Activated B cell treated with CpG ODN at 0.5 μM for 24 hours (primary cell): ENCODE measurements at regions not wholly inside any gene's neighbourhood (a gene's known extent, or its start where the extent isn't known, plus 50 kb on each side); places are given as distances from the start of the nearest gene placed in this dataset.

ENCODE experiments used
- ATAC-seq: fragments of 200-7000 bp; cut with Tn5 transposase; one replicate; pipeline ENCODE4 v1.10.0; 2021; ENCODE audit warnings: low read depth, mild to moderate bottlenecking, moderate library complexity
- CTCF ChIA-PET: fragments of 350-600 bp; sonication (Branson Sonifier 250); formaldehyde crosslinking; loops from one replicate; lab custom pipeline; 2021; ENCODE audit warnings: antibody characterized with exemption; lab: Charles Lee
- POLR2A ChIA-PET: fragments of 350-600 bp; sonication (Branson Sonifier 250); formaldehyde crosslinking; loops from one replicate; lab custom pipeline; 2021; ENCODE audit warnings: antibody characterized with exemption; lab: Charles Lee
- DNase-seq: peaks from one replicate; pipeline ENCODE4 v3.0.0; 2022
- H3K27ac Mint-ChIP-seq: one replicate; pipeline ENCODE4 v1.8.0; 2020; ENCODE audit warnings: mixed read lengths
- H3K27me3 Mint-ChIP-seq: one replicate; pipeline ENCODE4 v1.8.0; 2021; ENCODE audit warnings: mixed read lengths
- H3K36me3 Mint-ChIP-seq: one replicate; pipeline ENCODE4 v1.8.0; 2021; ENCODE audit warnings: low read depth, mixed read lengths
- H3K4me1 Mint-ChIP-seq: one replicate; pipeline ENCODE4 v1.8.0; 2021; ENCODE audit warnings: mixed read lengths
- H3K4me3 Mint-ChIP-seq: one replicate; pipeline ENCODE4 v1.8.0; 2020; ENCODE audit warnings: mild to moderate bottlenecking, mixed read lengths
- H3K9me3 Mint-ChIP-seq: one replicate; pipeline ENCODE4 v1.8.0; 2020; ENCODE audit warnings: mixed read lengths
- intact Hi-C: fragments of 100-400 bp; cut with micrococcal nuclease; formaldehyde crosslinking; loops from one replicate; pipeline ENCODE4 v1.15.1; 2024
- TF ChIP-seq, protein P1 (sequence below): fragments of 200-600 bp; IDR thresholded peaks from one replicate; pipeline ENCODE4 v1.8.0; 2022; ENCODE audit warnings: antibody characterized with exemption, mild to moderate bottlenecking

DNA sequence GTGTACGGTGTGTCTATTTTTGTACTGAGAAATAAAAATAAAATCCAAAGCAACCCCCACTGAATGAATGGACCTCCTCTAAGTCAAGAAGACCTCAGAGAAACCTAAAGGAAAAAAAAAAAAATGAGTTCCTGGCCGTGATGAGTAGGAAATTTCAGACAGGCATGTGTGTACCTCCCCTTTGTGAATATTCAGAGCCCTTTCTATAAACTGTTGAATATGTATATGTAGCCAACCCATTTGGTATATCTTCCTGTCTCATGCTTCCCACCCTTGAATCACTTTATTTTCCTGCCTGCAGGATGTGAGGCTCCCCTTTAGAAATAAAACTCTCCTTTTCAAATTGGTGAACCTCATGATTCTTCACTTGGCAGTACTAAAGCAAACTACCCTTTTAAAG, 887.8 kb upstream of the NCAM2 start:
- peaks cover 33% of the 10 kb centered on the region for H3K9me3 Mint-ChIP-seq
- intact Hi-C loops: no loop called here
- ChIA-PET POLR2A (no interaction called here), CTCF (no interaction called here)
- H3K4me1 Mint-ChIP-seq: no peaks in the 10 kb centered on the region
- H3K4me3 Mint-ChIP-seq: no peak overlapping the region
- H3K27ac Mint-ChIP-seq: no peak overlapping the region
- no peaks in the 10 kb centered on the region for H3K36me3 Mint-ChIP-seq
- ATAC-seq: no peak
- H3K27me3 Mint-ChIP-seq: no peaks in the 10 kb centered on the region
- TF ChIP-seq, protein P1, sequence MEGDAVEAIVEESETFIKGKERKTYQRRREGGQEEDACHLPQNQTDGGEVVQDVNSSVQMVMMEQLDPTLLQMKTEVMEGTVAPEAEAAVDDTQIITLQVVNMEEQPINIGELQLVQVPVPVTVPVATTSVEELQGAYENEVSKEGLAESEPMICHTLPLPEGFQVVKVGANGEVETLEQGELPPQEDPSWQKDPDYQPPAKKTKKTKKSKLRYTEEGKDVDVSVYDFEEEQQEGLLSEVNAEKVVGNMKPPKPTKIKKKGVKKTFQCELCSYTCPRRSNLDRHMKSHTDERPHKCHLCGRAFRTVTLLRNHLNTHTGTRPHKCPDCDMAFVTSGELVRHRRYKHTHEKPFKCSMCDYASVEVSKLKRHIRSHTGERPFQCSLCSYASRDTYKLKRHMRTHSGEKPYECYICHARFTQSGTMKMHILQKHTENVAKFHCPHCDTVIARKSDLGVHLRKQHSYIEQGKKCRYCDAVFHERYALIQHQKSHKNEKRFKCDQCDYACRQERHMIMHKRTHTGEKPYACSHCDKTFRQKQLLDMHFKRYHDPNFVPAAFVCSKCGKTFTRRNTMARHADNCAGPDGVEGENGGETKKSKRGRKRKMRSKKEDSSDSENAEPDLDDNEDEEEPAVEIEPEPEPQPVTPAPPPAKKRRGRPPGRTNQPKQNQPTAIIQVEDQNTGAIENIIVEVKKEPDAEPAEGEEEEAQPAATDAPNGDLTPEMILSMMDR: no peak
- DNase-seq: no peak

DNA sequence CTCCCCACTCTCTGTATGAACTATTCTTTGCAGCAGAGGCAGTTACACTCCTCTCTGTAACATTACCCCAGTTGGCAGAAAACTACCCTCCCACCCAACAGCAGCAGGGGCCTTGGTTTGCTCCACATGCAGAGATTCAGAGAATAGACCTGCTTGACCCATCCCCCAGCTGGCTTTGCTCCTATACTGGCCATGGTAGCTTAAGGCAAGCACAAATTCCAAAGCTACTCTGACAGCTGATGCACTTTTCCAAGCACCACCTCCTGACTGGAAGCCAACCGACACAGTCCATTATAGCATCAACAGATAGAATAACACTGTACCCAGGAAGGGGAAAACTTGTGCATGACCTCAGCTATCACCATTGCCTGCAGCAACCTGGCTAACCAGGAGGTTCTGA, 846.5 kb upstream of the NCAM2 start:
- Mint-ChIP-seq H3K4me3 (no peak overlapping the region), H3K4me1 (no peaks in the 10 kb centered on the region), H3K9me3 (peaks cover 13% of the 10 kb centered on the region), H3K27ac (no peak overlapping the region), H3K27me3 (no peaks in the 10 kb centered on the region), H3K36me3 (no peaks in the 10 kb centered on the region)
- POLR2A ChIA-PET: no interaction called here
- intact Hi-C loops: no loop called here
- no peak for DNase-seq
- TF ChIP-seq, protein P1: no peak
- ATAC-seq: no peak
- CTCF ChIA-PET: no interaction called here

GRCh38 chr21:20163167-20163566, 835.0 kb upstream of the NCAM2 start:
- ATAC-seq (no peak), DNase-seq (no peak)
- Mint-ChIP-seq H3K4me1 (no peaks in the 10 kb centered on the region), H3K9me3 (peaks cover 15% of the 10 kb centered on the region), H3K36me3 (no peaks in the 10 kb centered on the region), H3K4me3 (no peak overlapping the region), H3K27ac (no peak overlapping the region), H3K27me3 (no peaks in the 10 kb centered on the region)
- CTCF ChIA-PET: no interaction called here
- intact Hi-C loops: no loop called here
- TF ChIP-seq, protein P1: no peak
- POLR2A ChIA-PET: no interaction called here

DNA sequence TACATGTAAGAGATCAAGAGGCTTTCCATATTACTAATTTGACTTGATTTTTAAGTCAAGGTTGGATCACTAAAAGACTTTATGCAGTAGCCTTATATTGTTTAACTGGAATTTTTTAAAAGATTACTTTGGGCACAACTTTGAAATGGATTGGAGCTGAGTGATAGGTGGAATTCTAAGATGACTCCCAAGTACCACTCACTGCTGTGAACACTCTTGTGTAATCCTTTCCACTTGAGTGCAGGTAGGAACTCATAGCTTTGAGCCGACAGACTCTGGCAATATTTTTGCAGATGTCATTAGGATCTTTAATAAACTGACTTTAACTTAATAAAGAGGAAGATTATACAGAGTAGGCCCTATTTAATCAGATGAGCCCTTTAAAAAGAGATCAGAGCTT, 831.1 kb upstream of the NCAM2 start:
- Mint-ChIP-seq H3K27me3 (no peaks in the 10 kb centered on the region), H3K9me3 (peaks cover 9% of the 10 kb centered on the region), H3K27ac (no peak overlapping the region), H3K4me1 (no peaks in the 10 kb centered on the region), H3K36me3 (no peaks in the 10 kb centered on the region), H3K4me3 (no peak overlapping the region)
- DNase-seq: no peak
- no peak for ATAC-seq
- CTCF ChIA-PET: no interaction called here
- intact Hi-C loops: no loop called here
- TF ChIP-seq, protein P1: no peak
- POLR2A ChIA-PET: no interaction called here

GRCh38 chr21:20169812-20170576, 828.2 kb upstream of the NCAM2 start:
- POLR2A ChIA-PET: no interaction called here

More at GRCh38 chr21:20169812-20170576, 828.2 kb upstream of the NCAM2 start:
- peaks cover 17% of the 10 kb centered on the region for H3K9me3 Mint-ChIP-seq
- intact Hi-C loops: no loop called here
- CTCF ChIA-PET: no interaction called here
- H3K4me3 Mint-ChIP-seq: no peak overlapping the region
- H3K4me1 Mint-ChIP-seq: no peaks in the 10 kb centered on the region
- TF ChIP-seq, protein P1: no peak
- DNase-seq (no peak), ATAC-seq (no peak)
- no peaks in the 10 kb centered on the region for H3K36me3 Mint-ChIP-seq
- no peak overlapping the region for H3K27ac Mint-ChIP-seq
- no peaks in the 10 kb centered on the region for H3K27me3 Mint-ChIP-seq
